AG04450 (cell line): ENCODE measurements at regions not wholly inside any gene's neighbourhood (a gene's known extent, or its start where the extent isn't known, plus 50 kb on each side); places are given as distances from the start of the nearest gene placed in this dataset.

Experiments used
- CTCF ChIA-PET: fragments of 300-600, 350-600 bp; formaldehyde crosslinking; extraction: SDS; loops from one replicate; lab custom pipeline; 2022; ENCODE audit warnings: antibody characterized with exemption, inconsistent platforms; lab: Charles Lee
- POLR2A ChIA-PET: fragments of 350-600 bp; formaldehyde crosslinking; extraction: SDS; loops from one replicate; lab custom pipeline; 2021; ENCODE audit warnings: antibody characterized with exemption, inconsistent platforms; lab: Yijun Ruan, JAX
- DNase-seq: peaks from one replicate; pipeline ENCODE4 v3.0.0-alpha.2; 2011; ENCODE audit warnings: low read depth, low spot score
- H3K27ac ChIP-seq: one replicate; pipeline ENCODE4 v1.5.1; 2012; ENCODE audit warnings: low read depth, low read length, control low read depth
- H3K27me3 ChIP-seq: one replicate; pipeline ENCODE4 v1.6.0; 2012; ENCODE audit warnings: low read length; ENCODE audit not compliant: control insufficient read depth, insufficient read depth
- H3K4me3 ChIP-seq: 2 replicates; pipeline ENCODE4 v1.5.1; 2011; ENCODE audit warnings: mild to moderate bottlenecking, low read depth, low read length, control low read depth
- H3K9me3 ChIP-seq: 2 replicates; pipeline ENCODE4 v1.5.1; 2012; ENCODE audit warnings: low read length; ENCODE audit not compliant: control insufficient read depth, insufficient read depth
- TF ChIP-seq, protein P1 (sequence below): IDR thresholded peaks from 2 replicates; pipeline ENCODE4 v1.5.1; 2011; ENCODE audit warnings: low read depth, low read length, control low read depth, inconsistent platforms

DNA sequence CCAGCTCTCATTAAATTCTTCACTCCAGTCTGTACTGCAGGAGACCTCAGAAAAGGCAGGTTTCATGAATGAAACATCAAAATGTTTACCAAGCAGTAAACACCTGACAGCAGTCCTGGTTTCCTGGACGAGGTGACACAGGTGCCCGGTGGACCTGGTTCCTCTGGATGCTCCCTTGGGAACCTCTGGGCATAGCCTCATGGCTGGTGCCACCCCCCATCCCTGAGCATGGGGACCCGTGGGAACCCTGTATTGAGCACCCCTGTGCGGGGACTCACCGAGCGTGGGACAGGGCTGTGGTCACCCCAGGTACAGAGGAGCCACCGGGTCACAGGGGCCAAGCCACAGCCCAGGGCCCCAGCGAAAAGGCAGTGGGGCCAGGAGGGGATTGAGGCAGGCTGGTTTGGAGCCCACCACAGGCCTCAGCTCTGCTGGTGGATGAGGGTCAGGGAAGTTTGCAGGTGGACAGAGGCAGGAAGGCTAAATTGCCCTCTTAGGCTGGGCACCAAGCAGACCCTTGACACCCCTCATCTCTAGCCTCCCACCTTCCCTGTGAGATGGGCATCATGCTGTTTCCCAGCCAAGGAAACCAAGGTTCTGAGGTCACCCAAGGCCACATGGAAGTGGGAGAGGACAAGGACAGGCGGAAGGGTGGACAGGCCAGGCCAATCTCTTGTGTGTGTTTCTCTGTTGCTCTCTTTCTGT is 158.4 kb downstream of the PTPRU start:
- ChIA-PET POLR2A (no interaction called here), CTCF (no interaction called here)
- H3K4me3 ChIP-seq = no peak overlapping the region
- no peak for DNase-seq
- H3K27ac ChIP-seq = no peak overlapping the region
- H3K27me3 ChIP-seq = peaks cover 5% of the 10 kb centered on the region
- no peaks in the 10 kb centered on the region for H3K9me3 ChIP-seq
- TF ChIP-seq, protein P1, sequence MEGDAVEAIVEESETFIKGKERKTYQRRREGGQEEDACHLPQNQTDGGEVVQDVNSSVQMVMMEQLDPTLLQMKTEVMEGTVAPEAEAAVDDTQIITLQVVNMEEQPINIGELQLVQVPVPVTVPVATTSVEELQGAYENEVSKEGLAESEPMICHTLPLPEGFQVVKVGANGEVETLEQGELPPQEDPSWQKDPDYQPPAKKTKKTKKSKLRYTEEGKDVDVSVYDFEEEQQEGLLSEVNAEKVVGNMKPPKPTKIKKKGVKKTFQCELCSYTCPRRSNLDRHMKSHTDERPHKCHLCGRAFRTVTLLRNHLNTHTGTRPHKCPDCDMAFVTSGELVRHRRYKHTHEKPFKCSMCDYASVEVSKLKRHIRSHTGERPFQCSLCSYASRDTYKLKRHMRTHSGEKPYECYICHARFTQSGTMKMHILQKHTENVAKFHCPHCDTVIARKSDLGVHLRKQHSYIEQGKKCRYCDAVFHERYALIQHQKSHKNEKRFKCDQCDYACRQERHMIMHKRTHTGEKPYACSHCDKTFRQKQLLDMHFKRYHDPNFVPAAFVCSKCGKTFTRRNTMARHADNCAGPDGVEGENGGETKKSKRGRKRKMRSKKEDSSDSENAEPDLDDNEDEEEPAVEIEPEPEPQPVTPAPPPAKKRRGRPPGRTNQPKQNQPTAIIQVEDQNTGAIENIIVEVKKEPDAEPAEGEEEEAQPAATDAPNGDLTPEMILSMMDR = no peak

DNA sequence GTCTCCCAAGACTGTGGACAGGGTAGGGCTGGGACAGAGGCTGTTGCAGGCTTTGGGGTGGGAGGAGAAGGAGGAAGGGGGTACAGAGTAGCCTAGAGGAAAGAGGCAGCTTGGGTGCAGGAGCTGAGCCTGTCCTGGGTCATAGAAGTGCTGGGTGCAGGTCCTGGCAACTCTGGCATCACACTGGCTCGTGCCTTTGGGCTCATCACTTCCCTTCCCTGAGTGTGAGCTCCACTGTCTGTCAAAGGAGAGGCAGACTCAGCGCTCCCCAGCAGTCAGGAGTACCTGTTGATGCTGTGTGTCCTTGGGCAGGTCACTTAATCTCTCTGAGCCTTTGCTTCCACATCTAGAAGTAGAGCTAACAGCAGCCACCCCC is 157.1 kb downstream of the PTPRU start:
- ChIA-PET POLR2A (no interaction called here), CTCF (no interaction called here)
- Histone ChIP-seq H3K27me3 (peaks cover 5% of the 10 kb centered on the region), H3K9me3 (no peaks in the 10 kb centered on the region), H3K4me3 (no peak overlapping the region), H3K27ac (no peak overlapping the region)
- TF ChIP-seq, protein P1 = no peak
- no peak for DNase-seq

DNA sequence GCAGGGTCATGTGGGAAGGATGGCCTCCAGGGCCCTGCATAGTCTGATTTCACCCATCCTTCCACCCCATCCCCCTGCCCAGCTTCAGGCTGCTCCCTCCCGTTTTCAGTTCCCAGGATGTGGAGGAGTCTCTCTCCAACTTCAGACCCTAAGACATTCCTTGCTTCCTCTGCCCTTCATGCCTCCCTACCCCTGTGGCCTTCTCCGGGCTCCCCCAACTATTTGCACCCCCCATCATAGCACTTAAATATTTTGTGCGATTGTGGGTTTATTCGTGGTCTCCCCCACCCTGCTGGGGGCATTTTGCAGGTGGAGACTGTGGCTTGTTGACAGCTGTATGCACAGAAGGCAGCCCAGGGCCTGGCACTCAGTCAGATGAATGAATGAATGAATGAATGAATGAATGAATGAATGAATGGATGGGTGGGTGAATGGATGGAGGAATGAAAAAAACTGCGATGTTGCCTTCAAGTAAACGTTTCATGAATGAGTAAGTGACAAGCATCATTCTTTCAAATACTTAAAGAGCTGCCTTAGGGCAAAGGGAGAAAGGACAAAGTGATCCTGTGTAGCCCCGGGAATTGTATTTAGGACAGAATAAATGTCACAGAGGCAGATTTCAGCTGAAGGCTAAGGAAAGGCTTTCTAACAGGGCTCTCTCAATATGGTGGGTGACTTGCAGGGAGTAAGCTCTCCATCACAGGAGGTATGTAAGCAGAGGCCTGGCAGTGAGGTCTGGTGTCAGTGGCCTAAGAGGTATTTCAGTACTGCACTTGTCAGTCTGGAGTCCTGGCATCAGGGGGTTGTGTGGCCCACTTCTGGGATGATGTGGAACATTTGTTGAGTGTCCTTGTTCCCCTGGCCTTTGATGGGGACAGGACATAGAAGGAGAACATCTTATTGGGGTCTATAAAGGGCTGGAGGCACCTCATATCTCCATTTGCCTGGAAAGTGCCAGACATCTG is 156.4 kb downstream of the PTPRU start:
- peaks cover 5% of the 10 kb centered on the region for H3K27me3 ChIP-seq
- DNase-seq = no peak
- TF ChIP-seq, protein P1 = no peak
- ChIA-PET CTCF (no interaction called here), POLR2A (no interaction called here)
- H3K4me3 ChIP-seq = no peak overlapping the region
- no peaks in the 10 kb centered on the region for H3K9me3 ChIP-seq
- H3K27ac ChIP-seq = no peak overlapping the region

DNA sequence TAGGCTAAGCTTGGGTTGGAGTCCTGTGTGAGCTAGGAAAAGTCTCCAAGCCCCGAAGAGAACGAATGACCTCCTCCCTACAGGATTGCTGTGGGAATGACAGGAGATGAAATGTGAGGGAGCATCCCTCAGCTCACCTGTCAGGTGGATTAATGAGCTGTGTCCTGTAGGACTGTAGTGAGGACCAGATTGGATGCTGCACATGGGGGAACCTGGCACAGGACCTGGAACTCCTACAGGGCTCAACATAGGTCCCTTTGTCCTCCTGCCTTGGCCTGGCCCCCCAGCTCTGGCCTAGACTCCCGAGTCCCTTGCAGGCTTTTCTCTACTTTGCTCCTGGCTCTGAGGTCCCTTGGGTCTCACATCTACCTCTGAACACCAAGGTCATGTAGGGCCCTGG is 155.7 kb downstream of the PTPRU start:
- ChIA-PET POLR2A (interaction anchor here (0.6 kb wide), 1 partner anchor 19 kb away, joined by 8 read pairs; no protein-coding TSS in a partner anchor), CTCF (no interaction called here)
- H3K4me3 ChIP-seq = no peak overlapping the region
- peaks cover 6% of the 10 kb centered on the region for H3K27me3 ChIP-seq
- no peak for DNase-seq
- H3K27ac ChIP-seq = no peak overlapping the region
- TF ChIP-seq, protein P1 = no peak
- H3K9me3 ChIP-seq = no peaks in the 10 kb centered on the region
